WTC11 (cell line): ENCODE measurements at regions not wholly inside any gene's neighbourhood (a gene's known extent, or its start where the extent isn't known, plus 50 kb on each side); places are given as distances from the start of the nearest gene placed in this dataset.

ENCODE experiments used
- ATAC-seq: fragments of 200-7000 bp; cut with Tn5 transposase; 2 replicates; pipeline ENCODE4 v1.10.0; 2021; ENCODE audit warnings: mild to moderate bottlenecking, moderate library complexity
- CTCF ChIA-PET: fragments of 300-600 bp; sonication (Branson Sonifier 250); formaldehyde crosslinking; loops from one replicate; lab custom pipeline; 2021; ENCODE audit warnings: antibody characterized with exemption; lab: Charles Lee
- POLR2A ChIA-PET: fragments of 350-600 bp; sonication (Branson Sonifier 250); formaldehyde crosslinking; loops from one replicate; lab custom pipeline; 2021; ENCODE audit warnings: antibody characterized with exemption; lab: Charles Lee
- DNase-seq: peaks from one replicate; pipeline ENCODE4 v3.0.0; 2021; ENCODE audit warnings: low spot score
- H3K27ac Mint-ChIP-seq: 2 replicates; pipeline ENCODE4 v1.8.0; 2021; ENCODE audit warnings: mixed read lengths
- H3K27me3 Mint-ChIP-seq: 2 replicates; pipeline ENCODE4 v1.8.0; 2021; ENCODE audit warnings: low read depth, mild to moderate bottlenecking, moderate library complexity, mixed read lengths
- H3K36me3 Mint-ChIP-seq: 2 replicates; pipeline ENCODE4 v1.8.0; 2021; ENCODE audit warnings: mixed read lengths
- H3K4me1 Mint-ChIP-seq: 2 replicates; pipeline ENCODE4 v1.8.0; 2022; ENCODE audit warnings: mixed read lengths
- H3K4me3 Mint-ChIP-seq: 2 replicates; pipeline ENCODE4 v1.8.0; 2021; ENCODE audit warnings: mild to moderate bottlenecking, moderate library complexity, mixed read lengths
- H3K9me3 Mint-ChIP-seq: 2 replicates; pipeline ENCODE4 v1.8.0; 2021; ENCODE audit warnings: mixed read lengths
- ARID4B ChIP-seq: sonication (generic); formaldehyde crosslinking; IDR thresholded peaks from 2 replicates; pipeline ENCODE4 v1.8.0; 2023; ENCODE audit warnings: missing genetic modification reagents, mild to moderate bottlenecking, borderline replicate concordance
- ERG ChIP-seq: fragments of 250-450 bp; sonication (Bioruptor Pico); IDR thresholded peaks from 2 replicates; pipeline ENCODE4 v1.8.0; 2021; ENCODE audit warnings: mild to moderate bottlenecking
- FOXP4 ChIP-seq: sonication (generic); formaldehyde crosslinking; IDR thresholded peaks from 2 replicates; pipeline ENCODE4 v1.8.0; 2022; ENCODE audit warnings: mild to moderate bottlenecking, missing genetic modification reagents
- GRHL2 ChIP-seq: fragments of 250-450 bp; sonication (Bioruptor Pico); IDR thresholded peaks from 2 replicates; pipeline ENCODE4 v1.8.0; 2022; ENCODE audit warnings: mild to moderate bottlenecking, moderate library complexity; ENCODE audit not compliant: insufficient replicate concordance, severe bottlenecking
- IRF1 ChIP-seq: sonication (generic); formaldehyde crosslinking; IDR thresholded peaks from 2 replicates; pipeline ENCODE4 v1.8.0; 2023; ENCODE audit warnings: missing genetic modification reagents
- KAT7 ChIP-seq: sonication (generic); formaldehyde crosslinking; IDR thresholded peaks from 2 replicates; pipeline ENCODE4 v1.8.1; 2023; ENCODE audit warnings: missing genetic modification reagents, mild to moderate bottlenecking, borderline replicate concordance
- NR3C1 ChIP-seq: sonication (generic); formaldehyde crosslinking; conservative IDR thresholded peaks from 2 replicates; pipeline ENCODE4 v1.8.1; 2023; ENCODE audit warnings: low read depth, mild to moderate bottlenecking, missing genetic modification reagents
- OVOL2 ChIP-seq: fragments of 250-450 bp; sonication (Bioruptor Pico); IDR thresholded peaks from 2 replicates; pipeline ENCODE4 v1.9.0; 2021; ENCODE audit warnings: mild to moderate bottlenecking, borderline replicate concordance
- RELA ChIP-seq: sonication (generic); formaldehyde crosslinking; IDR thresholded peaks from 2 replicates; pipeline ENCODE4 v1.8.1; 2022; ENCODE audit warnings: missing genetic modification reagents, mild to moderate bottlenecking, borderline replicate concordance
- TEAD1 ChIP-seq: sonication (generic); formaldehyde crosslinking; IDR thresholded peaks from 2 replicates; pipeline ENCODE4 v1.8.0; 2022; ENCODE audit warnings: mild to moderate bottlenecking, missing genetic modification reagents
- ZNF138 ChIP-seq: sonication (generic); formaldehyde crosslinking; conservative IDR thresholded peaks from 2 replicates; pipeline ENCODE4 v1.8.1; 2022; ENCODE audit warnings: mild to moderate bottlenecking, moderate library complexity, missing genetic modification reagents
- ZNF423 ChIP-seq: fragments of 250-450 bp; sonication (Bioruptor Pico); IDR thresholded peaks from 2 replicates; pipeline ENCODE4 v2.1.2; 2022; ENCODE audit warnings: mild to moderate bottlenecking, moderate library complexity
- ZSCAN18 ChIP-seq: fragments of 250-450 bp; sonication (Bioruptor Pico); IDR thresholded peaks from 2 replicates; pipeline ENCODE4 v2.1.2; 2022; ENCODE audit warnings: mild to moderate bottlenecking, moderate library complexity
- TF ChIP-seq, protein P1 (sequence below): sonication (generic); formaldehyde crosslinking; IDR thresholded peaks from 2 replicates; pipeline ENCODE4 v1.8.1; 2022; ENCODE audit warnings: mild to moderate bottlenecking, moderate library complexity, missing genetic modification reagents
- TF ChIP-seq, protein P2 (sequence below): fragments of 250-450 bp; sonication (Bioruptor Pico); IDR thresholded peaks from 2 replicates; pipeline ENCODE4 v1.9.0; 2021; ENCODE audit warnings: mild to moderate bottlenecking, borderline replicate concordance

DNA sequence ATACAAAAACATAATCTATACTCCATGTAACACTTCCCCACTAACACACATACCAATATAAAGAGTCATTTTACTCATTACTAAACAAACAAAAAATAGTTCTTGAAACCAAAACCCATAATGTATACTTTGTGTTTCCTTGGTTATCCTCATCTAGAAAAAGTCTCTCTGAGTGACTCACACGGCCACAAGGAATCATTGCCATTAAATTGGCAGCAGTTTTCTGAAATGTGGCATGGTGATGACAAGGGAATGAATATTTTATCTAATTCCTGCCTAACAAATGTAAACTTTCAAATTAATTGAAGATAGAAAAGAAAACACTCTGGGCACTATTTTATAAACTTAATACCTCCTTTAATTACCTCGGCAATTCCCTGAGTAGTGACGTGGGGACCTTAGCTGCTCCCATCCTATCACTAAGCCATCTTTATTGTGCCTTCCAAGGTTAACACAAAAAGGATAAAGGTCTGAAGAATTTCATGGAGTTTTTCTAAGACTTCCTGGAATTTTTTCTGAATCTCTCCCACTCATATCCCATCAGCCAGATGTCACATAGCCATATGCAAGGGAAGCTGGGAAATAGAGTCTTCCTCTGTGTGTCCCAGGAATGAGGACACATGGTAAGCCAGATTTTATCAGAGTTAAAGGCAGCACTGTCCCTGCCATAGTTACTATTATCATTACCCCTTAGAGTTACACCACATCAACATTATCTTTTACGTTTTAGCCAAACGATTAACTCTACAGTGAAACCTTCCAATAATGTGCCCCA is 857.2 kb upstream of the TENM4 start (continued):
- TF ChIP-seq GRHL2 (CRISPR knock-in tag), result no peak
- no peak for TF ChIP-seq TEAD1 (CRISPR knock-in tag)
- no peak for TF ChIP-seq KAT7 (CRISPR knock-in tag)

- ChIA-PET POLR2A (no interaction called here), CTCF (no interaction called here)
- Mint-ChIP-seq H3K27me3 (no peaks in the 10 kb centered on the region), H3K4me1 (no peaks in the 10 kb centered on the region), H3K4me3 (no peak overlapping the region), H3K9me3 (peaks cover 7% of the 10 kb centered on the region), H3K36me3 (no peaks in the 10 kb centered on the region), H3K27ac (no peak overlapping the region)
- DNase-seq (no peak), ATAC-seq (no peak)
- TF ChIP-seq, protein P1, sequence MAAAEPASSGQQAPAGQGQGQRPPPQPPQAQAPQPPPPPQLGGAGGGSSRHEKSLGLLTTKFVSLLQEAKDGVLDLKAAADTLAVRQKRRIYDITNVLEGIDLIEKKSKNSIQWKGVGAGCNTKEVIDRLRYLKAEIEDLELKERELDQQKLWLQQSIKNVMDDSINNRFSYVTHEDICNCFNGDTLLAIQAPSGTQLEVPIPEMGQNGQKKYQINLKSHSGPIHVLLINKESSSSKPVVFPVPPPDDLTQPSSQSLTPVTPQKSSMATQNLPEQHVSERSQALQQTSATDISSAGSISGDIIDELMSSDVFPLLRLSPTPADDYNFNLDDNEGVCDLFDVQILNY (CRISPR knock-in tag), result no peak
- TF ChIP-seq RELA (CRISPR knock-in tag) (no peak), ARID4B (no peak), OVOL2 (no peak), IRF1 (CRISPR knock-in tag) (no peak), ZNF423 (CRISPR knock-in tag) (no peak), ZSCAN18 (CRISPR knock-in tag) (no peak), ERG (CRISPR knock-in tag) (no peak), NR3C1 (CRISPR knock-in tag) (no peak)
These were observed 852.5 kb upstream of the TENM4 start for GRCh38 chr11:80293293-80293692.

DNA sequence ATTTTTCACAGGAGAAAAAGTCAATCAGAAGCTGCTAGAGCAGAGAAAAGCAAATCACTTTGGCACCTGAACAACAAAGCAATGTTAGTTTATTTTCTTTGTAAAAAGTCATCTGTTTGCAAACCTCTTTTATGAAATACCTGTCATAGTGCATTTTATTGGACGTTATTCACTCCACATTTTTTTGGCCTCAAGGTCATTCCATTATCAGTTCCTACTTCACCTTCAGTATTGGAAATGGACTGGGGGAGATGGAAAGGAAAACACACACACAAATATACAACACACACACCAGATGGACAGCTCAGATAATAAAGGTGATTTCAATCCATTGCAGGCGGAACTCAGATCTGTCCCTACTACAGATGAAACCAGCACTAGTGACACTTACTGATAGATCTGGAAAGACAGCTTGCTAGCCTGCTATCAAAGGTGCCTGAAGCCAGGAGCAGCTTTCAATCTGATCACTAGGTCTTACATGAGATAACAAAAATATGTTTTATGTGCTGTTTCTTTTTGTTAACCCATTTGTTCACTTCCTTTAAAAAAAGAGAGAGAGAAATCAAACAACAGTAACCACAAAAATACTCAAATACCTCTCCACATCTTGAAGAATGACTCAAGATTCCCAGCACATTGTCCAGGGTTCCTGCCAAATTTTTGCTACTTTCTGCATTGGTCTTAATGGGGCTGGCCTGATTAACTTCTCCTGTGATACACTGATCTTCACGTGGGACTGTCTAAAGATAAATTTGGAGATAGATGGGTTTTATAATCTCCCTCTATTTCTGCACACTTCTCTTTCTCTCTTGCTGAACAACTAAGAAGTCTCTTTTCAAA is 844.3 kb upstream of the TENM4 start:
- ATAC-seq (no peak), DNase-seq (no peak)
- H3K36me3 Mint-ChIP-seq, result no peaks in the 10 kb centered on the region
- POLR2A ChIA-PET, result no interaction called here
- no peak overlapping the region for H3K27ac Mint-ChIP-seq
- H3K4me1 Mint-ChIP-seq, result peaks cover 13% of the 10 kb centered on the region
- peaks cover 7% of the 10 kb centered on the region for H3K9me3 Mint-ChIP-seq
- H3K27me3 Mint-ChIP-seq, result no peaks in the 10 kb centered on the region; the same call in 1 of the 2 replicates
- H3K4me3 Mint-ChIP-seq, result no peak overlapping the region
- CTCF ChIA-PET, result no interaction called here
- no peak for TF ChIP-seq ZNF138 (CRISPR knock-in tag)
- TF ChIP-seq FOXP4, result no peak
- TF ChIP-seq, protein P2, sequence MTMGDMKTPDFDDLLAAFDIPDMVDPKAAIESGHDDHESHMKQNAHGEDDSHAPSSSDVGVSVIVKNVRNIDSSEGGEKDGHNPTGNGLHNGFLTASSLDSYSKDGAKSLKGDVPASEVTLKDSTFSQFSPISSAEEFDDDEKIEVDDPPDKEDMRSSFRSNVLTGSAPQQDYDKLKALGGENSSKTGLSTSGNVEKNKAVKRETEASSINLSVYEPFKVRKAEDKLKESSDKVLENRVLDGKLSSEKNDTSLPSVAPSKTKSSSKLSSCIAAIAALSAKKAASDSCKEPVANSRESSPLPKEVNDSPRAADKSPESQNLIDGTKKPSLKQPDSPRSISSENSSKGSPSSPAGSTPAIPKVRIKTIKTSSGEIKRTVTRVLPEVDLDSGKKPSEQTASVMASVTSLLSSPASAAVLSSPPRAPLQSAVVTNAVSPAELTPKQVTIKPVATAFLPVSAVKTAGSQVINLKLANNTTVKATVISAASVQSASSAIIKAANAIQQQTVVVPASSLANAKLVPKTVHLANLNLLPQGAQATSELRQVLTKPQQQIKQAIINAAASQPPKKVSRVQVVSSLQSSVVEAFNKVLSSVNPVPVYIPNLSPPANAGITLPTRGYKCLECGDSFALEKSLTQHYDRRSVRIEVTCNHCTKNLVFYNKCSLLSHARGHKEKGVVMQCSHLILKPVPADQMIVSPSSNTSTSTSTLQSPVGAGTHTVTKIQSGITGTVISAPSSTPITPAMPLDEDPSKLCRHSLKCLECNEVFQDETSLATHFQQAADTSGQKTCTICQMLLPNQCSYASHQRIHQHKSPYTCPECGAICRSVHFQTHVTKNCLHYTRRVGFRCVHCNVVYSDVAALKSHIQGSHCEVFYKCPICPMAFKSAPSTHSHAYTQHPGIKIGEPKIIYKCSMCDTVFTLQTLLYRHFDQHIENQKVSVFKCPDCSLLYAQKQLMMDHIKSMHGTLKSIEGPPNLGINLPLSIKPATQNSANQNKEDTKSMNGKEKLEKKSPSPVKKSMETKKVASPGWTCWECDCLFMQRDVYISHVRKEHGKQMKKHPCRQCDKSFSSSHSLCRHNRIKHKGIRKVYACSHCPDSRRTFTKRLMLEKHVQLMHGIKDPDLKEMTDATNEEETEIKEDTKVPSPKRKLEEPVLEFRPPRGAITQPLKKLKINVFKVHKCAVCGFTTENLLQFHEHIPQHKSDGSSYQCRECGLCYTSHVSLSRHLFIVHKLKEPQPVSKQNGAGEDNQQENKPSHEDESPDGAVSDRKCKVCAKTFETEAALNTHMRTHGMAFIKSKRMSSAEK, result no peak
